ENCODE measurements at regions not wholly inside any gene's neighbourhood (a gene's known extent, or its start where the extent isn't known, plus 50 kb on each side); places are given as distances from the start of the nearest gene placed in this dataset.

DNA sequence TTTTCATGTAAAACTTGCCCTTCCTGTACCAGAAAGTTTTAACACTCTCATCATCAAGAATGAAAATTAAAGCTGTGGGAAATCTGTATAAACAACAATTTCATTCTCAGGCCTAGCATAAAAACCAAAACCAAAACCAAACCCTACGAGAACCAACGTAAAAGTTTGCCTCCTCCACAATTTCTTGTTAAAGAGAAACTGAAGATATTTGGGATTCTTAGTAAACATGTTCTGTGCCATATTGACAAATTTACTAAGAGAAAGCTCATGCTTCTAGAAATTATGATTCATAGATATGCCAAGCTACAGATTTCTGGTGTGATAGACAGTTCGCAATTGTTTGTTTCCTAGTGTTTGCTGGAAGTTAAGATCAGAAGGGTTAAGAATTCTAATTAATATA lies 801.0 kb upstream of the NUDT12 start:
- Histone ChIP-seq H3K4me1 (ENCODE audit: insufficient read depth, low read length, poor library complexity, severe bottlenecking) (no peaks in the 10 kb centered on the region), H3K9me3 (ENCODE audit: low read depth, low read length, poor library complexity, severe bottlenecking) (peaks cover 5% of the 10 kb centered on the region), H3K4me3 (ENCODE audit: low read depth, low read length, poor library complexity, severe bottlenecking) (no peak overlapping the region), H3K27ac (ENCODE audit: low read depth, low read length, poor library complexity, severe bottlenecking) (no peak overlapping the region), H3K36me3 (ENCODE audit: insufficient read depth, low read length, poor library complexity, severe bottlenecking) (no peaks in the 10 kb centered on the region), H3K27me3 (replicated peaks; ENCODE audit: insufficient read depth, low read depth, low read length, poor library complexity) (no peaks in the 10 kb centered on the region)
- CTCF ChIA-PET = no interaction called here
- POLR2A ChIA-PET (ENCODE audit: low non-redundant PET) = no interaction called here
- BruUV-seq (replicated peaks) = no TSS peak
- DNase-seq (ENCODE audit: low spot score) = no peak
- intact Hi-C loops (cut with micrococcal nuclease; ENCODE audit: unreplicated experiment) = no loop called here
- no peak for TF ChIP-seq EZH2 (IDR thresholded peaks at IDR 0.05; ENCODE audit: borderline replicate concordance, low read depth, low read length, poor library complexity, severe bottlenecking)
- TF ChIP-seq, protein P1, sequence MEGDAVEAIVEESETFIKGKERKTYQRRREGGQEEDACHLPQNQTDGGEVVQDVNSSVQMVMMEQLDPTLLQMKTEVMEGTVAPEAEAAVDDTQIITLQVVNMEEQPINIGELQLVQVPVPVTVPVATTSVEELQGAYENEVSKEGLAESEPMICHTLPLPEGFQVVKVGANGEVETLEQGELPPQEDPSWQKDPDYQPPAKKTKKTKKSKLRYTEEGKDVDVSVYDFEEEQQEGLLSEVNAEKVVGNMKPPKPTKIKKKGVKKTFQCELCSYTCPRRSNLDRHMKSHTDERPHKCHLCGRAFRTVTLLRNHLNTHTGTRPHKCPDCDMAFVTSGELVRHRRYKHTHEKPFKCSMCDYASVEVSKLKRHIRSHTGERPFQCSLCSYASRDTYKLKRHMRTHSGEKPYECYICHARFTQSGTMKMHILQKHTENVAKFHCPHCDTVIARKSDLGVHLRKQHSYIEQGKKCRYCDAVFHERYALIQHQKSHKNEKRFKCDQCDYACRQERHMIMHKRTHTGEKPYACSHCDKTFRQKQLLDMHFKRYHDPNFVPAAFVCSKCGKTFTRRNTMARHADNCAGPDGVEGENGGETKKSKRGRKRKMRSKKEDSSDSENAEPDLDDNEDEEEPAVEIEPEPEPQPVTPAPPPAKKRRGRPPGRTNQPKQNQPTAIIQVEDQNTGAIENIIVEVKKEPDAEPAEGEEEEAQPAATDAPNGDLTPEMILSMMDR (conservative IDR thresholded peaks at IDR 0.05; ENCODE audit: low read depth, low read length) = no peak

DNA sequence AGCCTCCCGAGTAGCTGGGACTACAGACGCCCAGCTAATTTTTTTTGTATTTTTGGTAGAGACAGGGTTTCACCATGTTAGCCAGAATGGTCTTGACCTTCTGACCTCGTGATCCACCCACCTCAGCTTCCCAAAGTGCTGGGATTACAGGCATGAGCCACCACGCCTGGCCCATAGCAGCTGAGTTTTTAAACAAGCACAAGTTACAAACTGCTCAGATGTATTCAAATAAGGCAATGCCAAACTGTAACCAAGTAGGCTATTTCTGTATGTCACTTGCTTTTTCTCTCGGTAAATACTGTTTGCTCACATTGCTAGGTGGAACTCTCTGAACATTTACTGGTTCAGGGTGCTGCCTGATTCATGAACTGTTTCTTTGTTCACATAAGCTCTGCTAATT lies 799.3 kb upstream of the NUDT12 start:
- ChIA-PET POLR2A (ENCODE audit: low non-redundant PET) (no interaction called here), CTCF (interaction anchor here (0.6 kb wide), 1 partner anchor 51 kb away, joined by 3 read pairs; no protein-coding TSS in a partner anchor)
- no peak for DNase-seq (ENCODE audit: low spot score)
- no TSS peak for BruUV-seq (replicated peaks)
- intact Hi-C loops (cut with micrococcal nuclease; ENCODE audit: unreplicated experiment) = no loop called here
- Histone ChIP-seq H3K36me3 (ENCODE audit: insufficient read depth, low read length, poor library complexity, severe bottlenecking) (no peaks in the 10 kb centered on the region), H3K9me3 (ENCODE audit: low read depth, low read length, poor library complexity, severe bottlenecking) (no peaks in the 10 kb centered on the region), H3K4me1 (ENCODE audit: insufficient read depth, low read length, poor library complexity, severe bottlenecking) (no peaks in the 10 kb centered on the region), H3K27ac (ENCODE audit: low read depth, low read length, poor library complexity, severe bottlenecking) (no peak overlapping the region), H3K4me3 (ENCODE audit: low read depth, low read length, poor library complexity, severe bottlenecking) (no peak overlapping the region), H3K27me3 (replicated peaks; ENCODE audit: insufficient read depth, low read depth, low read length, poor library complexity) (no peaks in the 10 kb centered on the region)
- TF ChIP-seq, protein P1 (conservative IDR thresholded peaks at IDR 0.05; ENCODE audit: low read depth, low read length) = no peak
- no peak for TF ChIP-seq EZH2 (IDR thresholded peaks at IDR 0.05; ENCODE audit: borderline replicate concordance, low read depth, low read length, poor library complexity, severe bottlenecking)

DNA sequence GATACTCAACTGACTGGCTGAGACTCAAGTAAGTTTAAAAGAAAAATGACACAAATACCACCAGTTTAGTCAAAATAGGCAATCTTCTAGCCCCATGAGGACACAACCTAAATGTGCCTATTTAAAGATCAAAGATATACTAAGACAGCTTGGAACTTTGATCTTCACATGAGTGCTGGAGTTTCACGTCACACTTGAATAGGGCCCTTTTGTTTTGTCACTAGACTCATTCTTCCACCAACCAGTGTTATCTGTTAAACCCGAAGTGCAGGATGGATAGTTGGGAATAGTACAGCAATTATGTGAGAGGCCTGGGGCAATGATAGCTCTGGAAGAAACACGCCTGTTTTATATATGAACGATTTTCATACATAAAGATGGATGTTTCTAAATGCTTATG lies 792.8 kb upstream of the NUDT12 start:
- Histone ChIP-seq H3K36me3 (ENCODE audit: insufficient read depth, low read length, poor library complexity, severe bottlenecking) (no peaks in the 10 kb centered on the region), H3K27ac (ENCODE audit: low read depth, low read length, poor library complexity, severe bottlenecking) (no peak overlapping the region), H3K9me3 (ENCODE audit: low read depth, low read length, poor library complexity, severe bottlenecking) (no peaks in the 10 kb centered on the region), H3K4me3 (ENCODE audit: low read depth, low read length, poor library complexity, severe bottlenecking) (no peak overlapping the region), H3K4me1 (ENCODE audit: insufficient read depth, low read length, poor library complexity, severe bottlenecking) (peaks cover 5% of the 10 kb centered on the region), H3K27me3 (replicated peaks; ENCODE audit: insufficient read depth, low read depth, low read length, poor library complexity) (no peaks in the 10 kb centered on the region)
- intact Hi-C loops (cut with micrococcal nuclease; ENCODE audit: unreplicated experiment) = no loop called here
- no peak for DNase-seq (ENCODE audit: low spot score)
- BruUV-seq (replicated peaks) = no TSS peak
- ChIA-PET CTCF (no interaction called here), POLR2A (ENCODE audit: low non-redundant PET) (no interaction called here)
- no peak for TF ChIP-seq EZH2 (IDR thresholded peaks at IDR 0.05; ENCODE audit: borderline replicate concordance, low read depth, low read length, poor library complexity, severe bottlenecking)
- TF ChIP-seq, protein P1 (conservative IDR thresholded peaks at IDR 0.05; ENCODE audit: low read depth, low read length) = no peak

Data from A673 (cell line).